ENCODE measurements at regions not wholly inside any gene's neighbourhood (a gene's known extent, or its start where the extent isn't known, plus 50 kb on each side); places are given as distances from the start of the nearest gene placed in this dataset.
"Not testable (repeated sequence)": the region's sequence is repeated elsewhere in the genome, so short reads cannot be mapped to it uniquely, and the experiment has no call there.

DNA sequence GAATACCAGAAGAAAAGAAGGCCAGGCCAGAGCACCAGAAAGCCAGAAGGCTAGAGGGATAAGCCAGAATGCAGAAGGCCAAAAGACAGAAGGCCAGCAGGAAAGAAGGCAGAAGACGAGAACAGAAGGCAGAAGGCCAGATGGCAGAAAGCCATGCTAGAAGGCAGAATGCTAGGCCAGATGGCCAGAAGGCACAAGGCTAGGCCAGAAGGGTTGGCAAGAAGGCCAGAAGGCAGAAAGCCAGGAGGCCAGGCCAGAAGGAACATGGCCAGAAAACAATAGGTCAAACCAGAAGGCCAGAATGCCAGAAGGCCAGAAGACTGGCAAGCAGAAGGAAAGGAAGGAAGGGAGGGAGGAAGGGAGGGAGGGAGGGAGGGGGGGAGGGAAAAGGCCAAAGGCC lies 188.8 kb downstream of the TUBA3C start:
- DNase-seq = no peak

DNA sequence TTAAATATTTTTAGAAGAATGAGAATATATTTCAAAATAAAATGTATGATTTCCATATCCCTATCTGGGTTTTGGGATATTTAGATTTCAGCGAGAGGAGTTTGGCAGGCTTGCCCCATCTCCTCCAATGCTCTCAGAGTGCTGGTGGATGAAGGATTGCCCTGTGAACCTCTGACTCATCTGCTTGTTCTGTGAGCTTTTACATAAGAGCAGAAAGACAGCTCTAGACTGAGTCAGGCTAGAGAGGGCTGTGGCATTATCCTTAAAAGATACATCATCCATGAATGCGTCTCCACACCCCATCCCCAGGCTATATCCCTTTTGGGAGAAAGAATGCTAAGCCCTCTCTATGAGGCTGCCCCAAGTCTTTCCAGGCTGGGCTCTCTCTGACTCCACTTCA lies 190.6 kb downstream of the TUBA3C start:
- DNase-seq = no peak

DNA sequence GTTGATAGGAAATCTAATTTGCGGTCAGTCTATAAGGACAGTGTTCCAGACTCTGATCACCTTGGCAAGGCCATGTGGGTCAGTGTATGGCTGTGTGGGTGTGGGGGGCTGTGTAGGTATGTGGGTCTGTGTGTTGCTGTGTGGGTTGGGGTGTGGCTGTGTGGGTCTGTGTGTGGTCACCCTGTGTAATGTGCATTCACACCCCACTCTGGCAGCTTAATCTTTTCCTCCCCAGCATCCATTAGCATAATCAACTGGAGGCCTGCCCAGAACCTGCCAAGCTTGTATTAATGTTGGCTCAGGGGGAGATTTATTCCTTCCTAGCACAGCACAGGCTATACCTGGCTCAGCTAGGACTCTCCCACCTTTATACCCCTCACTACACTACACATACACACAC lies 203.2 kb downstream of the TUBA3C start:
- DNase-seq = no peak

DNA sequence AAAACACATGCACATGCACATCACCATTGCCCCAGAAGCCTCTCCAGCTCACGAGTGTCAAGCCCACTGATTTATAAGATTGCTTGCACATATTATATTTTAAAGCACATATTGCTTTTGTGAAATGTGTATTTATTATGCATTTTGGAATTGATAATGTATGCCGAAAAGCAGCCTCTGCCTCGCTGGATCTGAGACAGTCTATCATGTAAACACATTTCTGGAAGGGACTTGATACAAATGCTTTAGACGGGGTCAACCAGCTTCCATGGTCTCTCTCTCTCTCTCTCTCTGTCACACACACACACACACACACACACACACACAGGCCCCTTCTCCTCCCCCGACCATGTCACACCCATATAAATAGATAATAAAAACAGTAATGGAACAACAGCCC lies 203.8 kb downstream of the TUBA3C start:
- no peak for DNase-seq

DNA sequence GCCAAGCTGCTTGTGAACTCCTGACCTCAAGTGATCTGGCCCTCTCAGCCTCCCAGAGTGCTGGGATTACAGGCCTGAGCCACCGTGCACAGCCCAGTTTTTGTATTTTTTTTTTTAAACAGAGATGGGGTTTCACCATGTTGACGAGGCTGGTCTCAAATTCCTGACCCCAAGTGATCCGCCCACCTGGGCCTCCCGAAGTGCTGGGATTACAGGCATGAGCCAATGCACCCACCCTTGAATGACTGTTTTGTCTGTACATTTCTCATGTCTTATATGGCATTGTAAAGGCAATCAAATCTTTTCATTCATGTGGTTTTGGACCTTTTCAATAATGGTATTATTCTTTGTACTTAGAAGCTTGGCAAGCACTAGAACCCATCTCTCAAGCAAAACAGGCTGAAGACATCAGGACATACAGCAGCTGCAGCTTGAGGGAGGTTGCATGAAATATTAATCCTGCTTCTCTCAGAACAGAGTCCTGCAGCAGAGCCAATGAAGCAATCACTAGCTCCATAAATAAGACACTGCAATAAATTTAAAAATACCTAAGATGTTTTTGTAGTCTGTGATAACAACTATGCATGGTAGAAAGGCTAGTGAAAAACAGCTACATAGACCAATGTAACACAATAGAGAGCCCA lies 209.9 kb downstream of the TUBA3C start:
- DNase-seq = no peak

DNA sequence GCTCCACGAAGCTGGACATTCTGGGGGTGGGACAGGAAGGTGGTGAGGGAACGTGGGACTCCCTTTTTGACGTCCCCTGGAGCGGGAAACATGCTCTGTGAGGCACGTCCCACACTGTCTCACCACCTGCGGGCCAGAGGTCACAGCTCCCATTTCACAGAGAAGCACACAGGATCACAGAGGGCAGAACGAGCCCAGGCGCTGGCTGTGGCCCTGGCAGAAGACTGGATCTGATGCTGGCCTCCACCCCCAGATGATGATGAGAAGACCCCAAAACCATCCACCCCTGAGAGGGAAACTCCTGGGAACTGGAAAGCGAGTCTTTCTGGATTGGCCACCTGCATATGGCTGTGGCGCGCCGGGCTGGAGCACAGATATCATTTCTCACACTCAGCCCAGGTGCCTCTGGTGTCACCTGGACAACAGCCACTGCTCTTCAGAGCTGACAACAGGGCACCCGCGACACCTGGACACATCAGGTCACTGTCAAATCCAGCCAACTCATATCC lies 216.2 kb downstream of the TUBA3C start:
- no peak for DNase-seq

DNA sequence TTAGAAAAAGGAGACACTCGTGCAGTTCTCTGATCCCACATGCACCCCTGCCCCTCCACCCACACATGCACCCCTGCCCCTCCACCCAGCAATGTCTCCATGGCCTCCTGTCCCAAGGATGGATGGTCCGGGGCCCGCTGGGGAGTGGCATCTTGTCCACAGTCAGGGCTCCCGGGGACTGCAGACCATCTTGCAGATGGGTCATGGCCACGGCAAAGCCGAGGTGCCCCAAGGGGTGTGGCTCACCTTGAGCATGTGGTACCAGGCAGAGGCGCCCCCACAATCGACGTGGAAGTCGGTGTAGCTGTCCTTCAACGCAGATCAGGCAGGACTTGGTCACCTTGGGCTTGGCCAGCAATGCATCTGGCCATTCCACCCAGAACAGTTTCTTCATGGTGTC lies 216.7 kb downstream of the TUBA3C start:
- DNase-seq = no peak

DNA sequence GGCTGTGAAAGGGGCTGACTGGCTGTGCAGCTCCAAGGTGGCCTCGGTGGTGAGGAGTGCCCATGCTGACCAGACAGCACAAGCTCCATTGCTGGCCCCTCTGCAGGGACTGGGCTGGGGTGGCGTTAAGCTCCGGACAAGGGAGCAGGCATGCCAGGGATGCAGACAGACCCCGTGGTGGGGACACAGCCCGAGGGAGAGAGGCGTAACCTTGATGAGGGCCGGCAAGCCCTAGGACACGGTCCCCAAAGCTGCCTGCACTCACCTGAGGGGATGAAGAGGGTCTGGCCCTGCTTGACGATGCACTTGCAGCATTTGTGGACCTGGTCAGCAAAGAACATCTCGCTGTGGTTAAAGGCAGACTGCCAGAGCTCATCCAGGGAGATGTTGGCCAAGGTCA lies 217.9 kb downstream of the TUBA3C start:
- not testable (repeated sequence) for DNase-seq

DNA sequence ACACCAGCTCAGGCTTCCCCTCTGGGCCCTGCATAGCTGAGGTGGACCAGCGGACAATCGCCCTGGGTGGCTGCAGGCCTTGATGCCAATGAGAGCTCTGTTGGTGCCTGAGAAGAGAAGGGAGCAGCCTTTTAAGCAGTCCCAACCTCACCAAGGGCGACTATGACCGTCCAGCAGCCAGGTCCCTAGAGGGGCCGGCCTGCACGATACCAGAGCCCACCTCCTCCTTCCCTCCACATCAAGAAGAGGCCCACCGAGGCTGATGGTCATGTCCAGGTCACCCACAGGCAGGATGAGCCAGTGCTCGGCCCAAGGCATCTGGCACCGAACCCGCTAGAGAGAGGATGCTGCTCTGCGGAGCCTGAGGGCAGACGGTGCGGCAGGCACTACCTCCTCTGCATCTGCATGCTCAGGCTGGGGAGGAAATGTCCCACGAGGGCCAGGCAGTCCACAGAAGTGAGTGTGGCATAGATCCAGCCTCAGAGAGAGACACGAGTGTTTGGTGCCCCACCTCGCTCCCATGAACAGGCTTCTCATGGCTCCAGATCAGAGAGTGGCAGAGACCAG lies 219.4 kb downstream of the TUBA3C start:
- DNase-seq = no peak

DNA sequence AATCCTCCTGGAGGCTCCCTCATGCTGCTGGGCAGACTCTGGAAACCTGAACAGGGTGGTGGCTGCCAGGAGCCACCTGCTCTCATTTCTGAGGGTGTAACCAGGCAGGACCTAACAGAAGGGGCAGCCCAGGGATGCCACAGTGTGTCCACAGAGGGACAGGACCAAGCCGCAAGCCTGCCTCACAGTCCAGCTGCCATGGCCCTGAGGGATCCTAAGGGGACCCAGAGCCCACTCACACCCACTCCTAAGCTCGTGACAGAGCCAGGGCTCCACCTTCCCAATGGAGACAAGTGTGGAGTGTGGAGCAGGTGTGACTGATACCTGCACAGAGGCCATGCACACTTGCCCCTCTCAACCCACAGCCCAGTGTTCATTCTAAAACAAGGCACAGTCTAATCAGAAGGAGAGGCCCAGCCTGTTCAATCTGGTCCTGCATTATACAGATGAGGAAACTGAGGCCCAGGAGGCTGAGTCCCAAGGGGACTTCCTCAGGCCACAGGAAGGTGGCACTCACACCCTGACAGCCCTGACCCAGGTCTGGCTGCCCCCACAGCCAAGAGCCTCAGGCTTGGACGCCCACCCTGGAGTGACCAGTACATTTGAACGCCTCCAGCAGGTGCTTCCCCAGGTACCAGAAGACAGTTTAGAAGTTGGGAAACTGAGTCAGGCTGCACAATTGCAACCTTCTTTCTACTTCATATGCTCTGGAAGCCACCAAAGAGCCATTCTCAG lies 220.1 kb downstream of the TUBA3C start:
- DNase-seq = no peak

DNA sequence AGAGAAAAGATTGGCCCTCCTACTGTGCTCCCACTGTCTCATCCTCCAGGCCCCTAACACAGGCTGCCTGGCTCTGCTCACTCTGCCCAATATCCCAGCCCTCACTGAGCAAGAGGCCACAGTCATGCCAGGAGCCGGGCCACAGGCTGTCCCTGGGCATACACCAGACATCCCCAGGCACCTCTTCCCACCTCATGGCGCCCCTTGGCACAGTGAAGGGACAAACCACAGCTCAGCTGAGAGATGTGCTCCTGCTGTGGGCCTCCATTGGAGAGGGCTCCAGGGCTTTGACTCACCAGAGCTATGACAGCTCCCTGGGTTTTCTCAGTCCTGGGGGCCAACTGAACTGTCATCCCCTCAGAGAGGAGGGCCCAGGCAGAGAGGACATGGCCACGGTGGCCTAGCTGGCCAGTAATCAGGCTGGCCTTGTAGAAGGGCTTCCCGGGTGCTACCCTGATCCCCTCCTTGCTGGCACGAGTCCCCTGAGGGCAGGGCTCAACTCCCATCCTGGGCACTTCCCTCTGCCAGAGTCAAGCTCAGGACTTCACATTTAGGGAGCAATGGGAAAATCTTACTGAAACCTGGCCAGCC lies 220.9 kb downstream of the TUBA3C start:
- no peak for DNase-seq

DNA sequence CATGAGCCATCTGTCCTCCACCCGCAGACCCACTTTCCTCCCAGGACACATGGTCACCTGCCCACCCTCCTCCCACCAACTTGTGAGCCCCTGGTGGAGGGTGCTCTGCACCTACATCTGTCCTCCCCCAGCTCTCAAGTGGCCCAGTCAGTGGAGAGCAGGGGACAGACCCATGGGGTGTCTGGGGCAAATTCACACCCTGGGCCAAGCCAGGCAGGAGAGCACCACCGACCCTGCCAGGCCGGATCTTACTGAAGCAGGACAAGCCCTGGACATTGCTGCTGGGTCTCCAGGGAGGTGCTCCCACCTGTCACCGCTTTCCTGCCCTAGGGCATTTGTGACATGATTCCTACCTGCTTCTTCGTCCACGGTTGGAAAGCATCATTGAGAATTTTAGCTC lies 221.6 kb downstream of the TUBA3C start:
- DNase-seq = no peak

DNA sequence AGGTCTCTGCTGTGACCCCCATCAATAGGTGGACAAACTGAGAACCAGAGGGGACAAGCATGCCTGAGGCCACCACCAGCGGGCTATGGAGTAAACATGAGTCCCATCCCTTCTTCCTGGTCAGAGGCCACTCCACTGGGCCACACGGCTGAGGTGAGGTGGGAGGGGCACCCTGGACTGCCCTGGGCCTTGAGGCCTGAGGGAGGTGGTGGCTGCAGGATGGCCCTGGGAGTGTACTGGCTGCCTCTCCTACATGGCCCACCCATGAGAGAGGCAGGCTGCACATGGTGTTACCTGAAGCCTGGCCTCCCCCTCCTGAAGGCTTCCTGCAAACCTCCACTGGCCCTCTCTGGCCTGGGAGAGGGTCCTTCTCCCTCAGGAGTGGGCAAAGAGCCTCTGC lies 222.4 kb downstream of the TUBA3C start:
- no peak for DNase-seq

DNA sequence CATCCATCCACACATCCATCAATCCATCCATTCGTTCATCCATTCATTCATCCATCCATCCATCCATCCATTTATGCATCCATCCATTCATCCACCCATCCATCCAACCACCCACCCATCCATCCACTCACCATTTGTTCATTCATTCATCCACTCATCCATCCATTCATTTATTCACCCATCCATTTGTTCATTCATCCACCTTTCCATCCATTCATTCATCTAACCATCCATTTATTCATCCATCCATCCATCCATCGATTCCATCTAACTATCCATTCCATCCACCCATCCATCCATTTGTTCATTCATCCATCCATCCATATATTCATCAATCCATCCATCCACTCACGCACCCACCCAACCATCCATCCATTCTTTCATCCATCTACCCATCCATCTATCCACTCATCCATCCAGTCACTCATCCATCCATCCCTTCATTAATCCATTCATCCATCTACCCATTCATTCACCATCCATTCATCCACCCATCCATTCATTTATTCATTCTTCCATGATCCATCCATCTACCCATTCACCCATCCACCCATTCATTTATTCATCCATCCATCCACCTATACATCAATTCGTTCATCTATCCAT lies 225.0 kb downstream of the TUBA3C start:
- no peak for DNase-seq

DNA sequence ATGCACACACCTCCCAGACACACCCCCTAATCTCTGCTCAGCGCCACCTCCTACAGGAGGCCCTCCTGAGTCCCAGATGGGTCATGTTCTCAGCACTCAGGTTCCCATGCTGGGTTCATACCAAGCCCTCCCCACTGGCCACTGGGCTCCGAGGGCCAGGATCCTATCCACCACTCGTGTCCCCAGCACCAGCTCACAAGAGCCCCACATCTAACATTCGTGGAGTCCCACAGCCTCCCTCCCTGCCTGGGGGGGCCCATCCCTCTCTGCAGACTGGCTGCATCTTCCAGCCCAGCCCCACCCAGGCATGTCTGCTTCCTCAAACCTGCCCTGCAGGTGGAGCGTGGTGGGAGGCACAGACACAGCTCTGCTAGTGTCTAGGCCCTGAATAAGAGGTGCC lies 227.4 kb downstream of the TUBA3C start:
- no peak for DNase-seq

DNA sequence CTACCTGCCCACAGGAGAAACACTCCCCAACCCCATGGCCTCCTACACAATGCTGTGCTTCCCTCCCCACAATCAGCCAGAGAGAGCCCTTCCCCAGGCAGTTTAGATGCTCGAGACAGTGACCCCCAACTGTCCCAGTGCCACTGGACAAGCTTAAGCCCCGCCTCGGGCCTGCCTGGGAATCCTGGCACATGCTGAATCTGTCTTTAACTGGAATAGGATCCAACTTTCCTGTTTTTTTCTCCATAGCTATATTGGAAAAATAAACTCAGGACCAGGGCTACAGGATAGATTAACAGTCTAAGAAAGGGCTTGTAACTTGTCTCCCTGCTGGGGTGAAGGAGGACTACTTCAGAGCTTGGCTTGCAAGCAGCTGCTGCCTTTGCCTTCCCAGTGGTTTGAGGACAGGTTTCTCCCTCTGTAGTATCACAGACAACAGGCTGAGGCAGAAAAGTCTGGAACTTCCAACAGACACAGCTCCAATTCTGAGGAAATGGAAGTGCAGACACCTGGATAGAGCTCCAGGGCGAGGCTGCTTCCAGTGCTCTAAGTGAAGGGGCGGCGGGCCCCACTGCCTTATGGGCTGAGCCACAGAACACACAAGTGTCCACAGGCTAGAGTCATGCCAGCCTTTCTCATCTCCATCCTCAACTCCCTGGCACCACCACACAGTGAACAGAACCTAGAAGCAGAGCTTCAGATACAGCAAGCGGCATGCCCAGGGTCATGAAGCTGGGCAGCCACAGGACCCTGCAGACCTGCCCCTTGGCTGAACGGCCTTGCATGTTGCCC lies 228.3 kb downstream of the TUBA3C start:
- peak; percentile 5 for DNase-seq

DNA sequence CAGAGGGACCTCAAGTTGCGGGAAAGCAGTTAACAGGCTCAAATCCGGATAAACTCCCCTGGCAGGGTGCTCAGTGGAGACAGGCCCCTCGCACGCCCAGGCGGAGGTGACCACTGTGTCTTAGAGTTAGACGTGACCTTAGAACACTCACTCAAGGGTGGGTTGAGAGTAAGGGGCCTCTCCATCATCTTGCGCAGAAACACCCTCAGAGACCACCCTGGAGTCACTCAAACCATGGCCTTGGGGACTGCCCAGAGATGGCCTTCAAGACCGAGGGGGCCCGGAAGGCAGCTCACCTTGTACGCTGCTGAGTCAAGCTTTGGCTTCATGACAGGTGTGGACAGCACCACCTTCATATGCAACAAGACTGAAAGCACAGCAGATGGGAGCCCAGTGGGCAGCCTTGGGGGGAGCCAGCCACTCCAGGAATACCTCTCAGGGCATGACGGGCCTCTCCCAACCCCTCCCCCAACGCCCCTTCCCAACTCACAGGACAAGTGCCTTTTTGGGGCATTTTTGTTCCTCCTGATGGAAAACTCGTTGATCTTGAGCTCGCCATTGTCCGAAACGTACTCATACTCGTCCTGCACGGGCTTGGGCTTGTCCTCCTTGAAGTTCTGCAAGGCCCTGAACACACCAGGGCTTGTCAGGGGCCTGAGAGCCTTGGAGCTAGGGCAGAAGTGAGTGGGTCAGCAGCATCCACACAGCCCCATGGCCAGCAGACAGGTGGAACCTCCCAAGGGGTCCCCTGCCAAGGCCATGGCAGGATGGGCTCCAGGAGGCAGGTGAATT lies 229.2 kb downstream of the TUBA3C start:
- peak; percentile 2 for DNase-seq

DNA sequence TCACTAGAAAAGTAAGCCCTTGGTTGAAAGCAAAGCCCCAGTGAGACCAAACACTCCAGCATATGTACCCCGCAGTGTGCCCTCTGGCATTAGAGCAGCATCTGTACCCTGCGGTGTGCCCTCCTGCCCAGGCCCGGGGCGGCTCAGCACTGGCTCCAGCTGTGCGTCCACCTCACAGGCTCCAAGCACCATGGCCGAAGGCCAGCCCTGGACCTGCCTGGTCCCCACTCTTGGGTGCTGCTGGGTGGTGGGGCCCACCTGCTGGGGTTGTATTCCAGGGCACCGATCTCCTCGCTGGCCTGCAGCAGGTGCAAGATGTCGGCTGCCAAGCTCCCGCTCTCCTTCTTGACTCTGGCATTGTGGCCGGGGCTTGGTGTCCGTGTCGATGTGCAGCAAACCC lies 230.2 kb downstream of the TUBA3C start:
- peak; percentile 2 for DNase-seq

DNA sequence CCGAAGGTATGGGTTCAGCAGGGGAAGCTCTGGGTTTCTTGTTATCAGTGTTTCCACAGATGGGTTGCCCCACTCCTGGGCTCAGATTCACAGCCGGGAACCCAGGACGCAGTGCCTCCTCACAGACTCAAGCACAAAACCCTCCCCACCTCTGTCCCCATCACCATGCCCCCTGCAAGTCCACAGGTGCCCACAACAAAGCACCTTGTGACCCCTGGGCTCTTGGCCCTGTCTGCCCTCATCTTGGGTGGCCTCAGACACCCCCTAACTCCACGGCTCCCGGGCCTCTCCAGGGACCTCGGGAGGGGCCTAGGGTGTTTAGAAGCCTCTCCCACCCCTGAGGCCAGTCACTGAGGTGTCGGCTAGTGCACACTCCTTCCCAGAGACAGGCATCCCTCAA lies 231.7 kb downstream of the TUBA3C start:
- DNase-seq = peak; percentile 8

DNA sequence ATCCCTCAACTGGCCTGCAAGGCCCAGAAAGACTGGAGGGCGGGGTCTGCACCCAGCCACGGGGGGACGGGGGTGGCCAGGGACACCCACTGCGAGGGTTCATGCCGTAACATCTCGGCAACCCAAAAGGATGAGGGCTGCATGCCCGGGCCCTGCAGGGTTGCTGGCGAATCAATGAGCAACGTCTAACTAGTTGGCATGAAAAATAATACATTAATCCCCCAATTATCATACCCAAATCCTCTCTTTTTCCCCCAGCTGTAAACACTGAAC lies 232.2 kb downstream of the TUBA3C start:
- no peak for DNase-seq

DNA sequence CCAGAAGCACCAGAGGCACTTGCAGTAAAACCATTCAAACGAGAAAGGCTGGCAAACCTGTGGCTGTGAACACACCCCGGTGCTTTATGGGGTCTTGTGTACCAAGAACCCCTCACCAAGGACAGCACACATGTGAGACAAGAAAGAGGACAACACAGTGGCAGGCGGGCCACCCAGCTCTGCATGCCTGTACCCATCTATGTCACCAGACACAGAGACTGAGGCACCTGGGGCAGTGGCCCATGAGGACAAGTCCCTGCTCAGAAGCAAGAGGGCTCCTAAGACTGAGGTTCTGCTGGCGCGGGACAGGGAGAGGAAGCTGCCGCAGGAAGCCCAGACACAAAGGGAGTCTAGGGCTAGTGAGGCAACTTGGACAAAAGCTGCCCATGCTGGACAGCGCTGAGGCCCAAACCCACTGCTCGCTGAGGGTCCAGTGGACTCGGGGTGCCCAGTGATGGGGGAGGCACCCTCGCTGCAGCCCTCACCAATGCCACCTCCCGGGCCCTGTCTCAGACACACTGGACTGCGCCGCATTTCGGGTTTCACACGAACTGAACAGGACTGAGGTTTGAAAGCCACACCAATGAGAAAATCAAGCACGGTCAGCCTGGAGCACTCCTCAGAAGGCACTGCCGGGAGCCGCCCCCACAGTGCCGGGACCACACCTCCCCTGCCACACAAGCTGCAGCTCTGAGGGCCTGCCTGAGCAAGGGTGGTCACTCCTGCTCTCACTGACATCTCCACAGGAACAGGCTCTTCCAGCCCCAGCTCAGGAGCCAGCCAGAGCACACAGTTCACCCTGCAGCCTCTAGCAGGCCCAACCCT lies 232.7 kb downstream of the TUBA3C start:
- DNase-seq = no peak

All from 8988T (cell line).